Adipocyte (in vitro differentiated cells): ENCODE measurements at regions not wholly inside any gene's neighbourhood (a gene's known extent, or its start where the extent isn't known, plus 50 kb on each side); places are given as distances from the start of the nearest gene placed in this dataset.
A peak's percentile ranks its signal among the peaks of the same experiment; 100 is the strongest.
"Not testable (repeated sequence)": the region's sequence is repeated elsewhere in the genome, so short reads cannot be mapped to it uniquely, and the experiment has no call there.

ENCODE experiments used
- DNase-seq: peaks from one replicate; pipeline ENCODE4 v3.0.0-alpha.2; 2015; ENCODE audit warnings: low read depth
- H3K27me3 ChIP-seq: replicated peaks from 2 replicates; pipeline ENCODE4 v1.7.0; 2013; ENCODE audit warnings: mild to moderate bottlenecking, low read length, moderate library complexity; ENCODE audit not compliant: control insufficient read depth, insufficient read depth
- H3K36me3 ChIP-seq: 2 replicates; pipeline ENCODE4 v1.7.0; 2013; ENCODE audit warnings: low read length, mild to moderate bottlenecking, moderate library complexity; ENCODE audit not compliant: control insufficient read depth, insufficient read depth, severe bottlenecking
- H3K4me1 ChIP-seq: 2 replicates; pipeline ENCODE4 v1.7.0; 2013; ENCODE audit warnings: mild to moderate bottlenecking, low read length, moderate library complexity; ENCODE audit not compliant: control insufficient read depth, insufficient read depth
- H3K4me3 ChIP-seq: 2 replicates; pipeline ENCODE4 v1.7.0; 2013; ENCODE audit warnings: mild to moderate bottlenecking, low read length, moderate library complexity
- H3K9ac ChIP-seq: 2 replicates; pipeline ENCODE4 v1.7.0; 2013; ENCODE audit warnings: mild to moderate bottlenecking, low read length, moderate library complexity
- H3K9me3 ChIP-seq: 2 replicates; pipeline ENCODE4 v1.7.0; 2013; ENCODE audit warnings: mild to moderate bottlenecking, low read length, moderate library complexity; ENCODE audit not compliant: control insufficient read depth

DNA sequence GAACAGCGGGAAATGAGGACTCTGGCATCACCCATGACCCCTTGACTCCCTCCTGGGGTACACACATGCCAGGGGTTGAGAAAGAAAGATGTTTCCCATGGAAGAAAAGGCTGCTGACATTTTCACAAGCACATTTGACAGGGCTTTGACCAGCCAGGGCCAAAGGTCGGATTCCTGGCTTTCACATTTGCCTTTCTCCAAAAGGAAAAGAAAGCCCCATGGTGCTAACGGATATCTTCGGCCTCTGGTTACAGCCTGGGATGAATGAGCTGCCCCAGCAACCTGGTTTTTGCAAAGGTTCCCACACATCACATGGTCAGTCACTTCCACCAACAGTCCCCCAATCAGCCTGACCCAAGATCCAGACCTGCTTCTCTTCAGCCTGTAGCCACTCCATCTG is 478.2 kb upstream of the CDH11 start:
- no peak for DNase-seq
- Histone ChIP-seq H3K4me1 (no peaks in the 10 kb centered on the region), H3K9ac (no peak overlapping the region), H3K4me3 (no peak overlapping the region), H3K27me3 (no peaks in the 10 kb centered on the region), H3K36me3 (no peaks in the 10 kb centered on the region), H3K9me3 (no peaks in the 10 kb centered on the region)

DNA sequence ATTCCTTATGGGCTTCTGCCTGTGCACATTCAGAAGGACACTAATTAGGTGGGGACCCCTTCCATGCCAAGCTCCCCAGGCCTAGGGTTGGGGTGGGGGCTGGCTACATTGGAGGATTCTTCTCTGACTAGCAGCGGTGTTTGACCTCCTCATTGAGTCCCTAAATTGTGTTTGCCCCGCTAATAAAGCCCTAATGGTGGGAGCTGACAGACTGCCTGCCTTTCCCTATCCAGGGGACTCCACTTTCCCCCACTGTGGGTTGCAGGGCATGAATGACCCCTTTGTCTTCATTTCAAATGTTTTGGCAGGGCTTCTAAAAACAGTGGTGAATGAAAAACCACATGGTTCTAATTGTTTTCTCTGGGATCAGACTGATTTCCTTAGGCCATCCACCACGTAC is 476.8 kb upstream of the CDH11 start:
- H3K4me1 ChIP-seq, result no peaks in the 10 kb centered on the region
- H3K4me3 ChIP-seq, result no peak overlapping the region
- H3K9ac ChIP-seq, result no peak overlapping the region
- DNase-seq, result no peak
- H3K27me3 ChIP-seq, result no peaks in the 10 kb centered on the region
- H3K9me3 ChIP-seq, result no peaks in the 10 kb centered on the region
- H3K36me3 ChIP-seq, result no peaks in the 10 kb centered on the region

DNA sequence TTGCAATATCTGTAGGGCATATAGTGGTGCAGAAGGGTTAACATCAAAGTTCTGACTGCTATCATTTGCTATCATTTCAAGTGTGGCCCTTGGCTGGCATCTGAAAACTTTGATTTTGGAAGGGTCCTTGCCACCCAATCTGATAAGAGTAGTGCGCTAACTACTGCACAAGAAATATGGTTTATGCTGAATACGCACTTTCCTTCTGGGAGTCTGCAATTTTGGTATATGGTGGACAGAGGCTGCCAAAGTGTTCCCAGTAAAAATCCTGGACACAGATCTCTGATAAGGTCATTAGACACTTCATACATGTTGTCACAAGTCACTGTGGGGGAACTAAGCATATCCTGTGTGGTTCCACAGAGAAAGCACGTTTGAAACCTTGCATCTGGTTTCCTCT is 461.6 kb upstream of the CDH11 start:
- Histone ChIP-seq H3K9me3 (no peaks in the 10 kb centered on the region), H3K36me3 (no peaks in the 10 kb centered on the region), H3K9ac (no peak overlapping the region), H3K4me1 (no peaks in the 10 kb centered on the region), H3K27me3 (no peaks in the 10 kb centered on the region), H3K4me3 (no peak overlapping the region)
- no peak for DNase-seq

DNA sequence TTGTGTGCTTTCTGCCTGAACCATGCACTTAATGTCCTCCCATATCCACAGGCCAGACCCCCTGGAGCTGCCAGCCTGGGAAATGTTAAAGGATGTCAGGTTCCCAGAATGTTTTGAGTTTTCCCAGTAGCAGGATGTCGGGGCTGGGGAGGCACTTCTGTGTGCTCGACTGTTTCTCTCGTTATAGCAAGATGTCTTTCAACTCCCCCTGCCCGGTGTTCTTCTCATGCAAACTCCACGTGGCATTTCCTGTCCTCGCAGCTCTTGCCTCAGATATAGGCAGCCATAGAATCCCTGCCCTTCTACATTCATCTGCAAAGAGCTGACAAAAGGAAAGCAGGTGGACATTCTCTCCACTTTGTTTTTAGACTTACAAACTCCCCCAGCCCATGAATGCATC is 457.2 kb upstream of the CDH11 start:
- Histone ChIP-seq H3K27me3 (no peaks in the 10 kb centered on the region), H3K36me3 (no peaks in the 10 kb centered on the region), H3K9ac (no peak overlapping the region), H3K4me1 (no peaks in the 10 kb centered on the region), H3K4me3 (no peak overlapping the region), H3K9me3 (no peaks in the 10 kb centered on the region)
- DNase-seq, result no peak

DNA sequence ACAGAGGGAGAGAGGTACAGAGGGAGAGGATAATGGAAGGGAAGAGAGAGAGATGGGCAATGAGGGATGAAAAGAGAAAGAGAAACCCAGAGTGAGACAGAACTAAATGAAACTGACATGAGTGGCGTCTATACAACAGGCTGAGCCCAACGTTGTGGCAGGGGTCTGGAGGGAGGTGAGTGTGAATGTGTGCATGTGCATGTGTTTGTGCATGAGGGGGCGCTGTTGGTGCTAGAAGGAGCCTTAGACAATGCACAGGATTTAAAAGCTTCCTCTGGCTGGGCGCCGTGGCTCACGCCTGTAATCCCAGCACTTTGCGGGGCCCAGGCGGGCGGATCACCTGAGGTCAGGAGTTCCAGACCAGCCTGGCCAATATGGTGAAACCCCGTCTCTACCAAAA is 454.8 kb upstream of the CDH11 start:
- Histone ChIP-seq H3K9ac (no peak overlapping the region), H3K27me3 (no peaks in the 10 kb centered on the region), H3K9me3 (no peaks in the 10 kb centered on the region), H3K4me3 (no peak overlapping the region), H3K36me3 (no peaks in the 10 kb centered on the region), H3K4me1 (peaks cover 11% of the 10 kb centered on the region)
- no peak for DNase-seq

DNA sequence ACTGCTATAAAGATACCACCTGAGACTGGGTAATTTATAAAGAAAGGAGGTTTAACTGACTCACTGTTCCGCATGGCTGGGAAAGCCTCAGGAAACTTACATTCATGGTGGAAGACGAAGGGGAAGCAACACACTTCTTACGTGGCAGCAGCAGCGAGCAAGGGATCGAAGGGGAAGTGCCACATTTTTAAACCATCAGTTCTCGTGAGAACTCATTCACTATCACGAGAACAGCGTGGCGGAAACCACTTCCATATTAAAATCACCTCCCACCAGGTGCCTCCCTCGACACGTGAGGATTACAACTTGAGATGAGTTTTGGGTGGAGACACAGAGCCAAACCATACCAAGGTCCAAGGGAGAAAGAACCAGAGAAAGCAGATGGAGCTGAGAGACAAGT is 454.3 kb upstream of the CDH11 start:
- H3K9me3 ChIP-seq, result no peaks in the 10 kb centered on the region
- no peak for DNase-seq
- peaks cover 16% of the 10 kb centered on the region for H3K4me1 ChIP-seq
- no peak overlapping the region for H3K4me3 ChIP-seq
- H3K27me3 ChIP-seq, result no peaks in the 10 kb centered on the region
- no peaks in the 10 kb centered on the region for H3K36me3 ChIP-seq
- H3K9ac ChIP-seq, result no peak overlapping the region

DNA sequence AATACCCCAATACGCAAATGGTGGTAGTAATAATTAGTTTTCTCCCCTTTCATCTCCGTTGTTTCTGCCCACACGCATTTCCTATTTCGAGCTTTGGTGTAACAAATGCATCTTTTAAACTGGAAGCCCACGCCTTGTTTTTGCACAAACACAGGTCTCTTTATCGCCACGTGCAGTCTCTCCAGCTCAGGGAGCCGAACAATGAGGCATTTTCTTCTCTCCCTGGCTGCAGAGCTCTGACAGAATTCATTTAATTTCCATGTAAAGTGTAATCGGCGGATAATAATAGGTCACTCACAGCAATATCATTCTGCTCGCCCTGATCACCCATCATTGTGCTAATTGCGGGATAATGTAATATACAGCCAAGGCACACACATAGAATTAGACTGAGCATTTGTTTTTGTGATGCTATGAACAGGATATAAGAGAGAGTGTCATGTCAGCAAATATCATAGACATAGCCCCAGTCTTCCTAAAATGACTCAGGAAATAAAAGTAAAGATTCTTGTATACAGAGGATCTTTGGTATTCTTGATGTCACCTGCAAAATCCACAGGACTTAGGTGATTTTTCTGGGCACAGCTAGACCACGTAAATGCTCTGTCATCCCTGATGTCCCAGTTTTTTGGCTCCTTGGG is 452.6 kb upstream of the CDH11 start:
- no peaks in the 10 kb centered on the region for H3K27me3 ChIP-seq
- no peak overlapping the region for H3K9ac ChIP-seq
- H3K36me3 ChIP-seq, result no peaks in the 10 kb centered on the region
- peaks cover 2% of the 10 kb centered on the region for H3K9me3 ChIP-seq
- no peak overlapping the region for H3K4me3 ChIP-seq
- H3K4me1 ChIP-seq, result peaks cover 23% of the 10 kb centered on the region
- no peak for DNase-seq

DNA sequence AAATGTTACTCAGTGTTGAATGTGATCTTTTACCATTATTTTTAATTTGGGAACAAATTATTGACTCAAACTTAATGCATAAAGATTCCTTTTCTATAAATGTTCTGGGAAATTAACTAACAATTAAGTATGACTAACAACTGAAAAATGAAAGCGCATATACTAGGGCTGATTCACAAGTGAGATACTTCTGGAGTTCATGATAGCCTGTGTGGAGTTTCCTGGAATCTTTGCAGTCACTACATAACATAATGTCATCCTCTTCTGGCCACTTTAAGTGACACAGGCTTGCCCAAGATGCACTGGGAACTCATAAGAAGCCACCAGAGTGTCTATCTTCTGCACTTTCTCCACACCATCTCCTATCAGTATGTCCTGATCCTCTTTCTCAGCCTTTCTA is 450.3 kb upstream of the CDH11 start:
- H3K9ac ChIP-seq, result no peak overlapping the region
- DNase-seq, result peak; percentile 82
- H3K27me3 ChIP-seq, result no peaks in the 10 kb centered on the region
- no peak overlapping the region for H3K4me3 ChIP-seq
- H3K4me1 ChIP-seq, result peaks cover 23% of the 10 kb centered on the region
- H3K36me3 ChIP-seq, result no peaks in the 10 kb centered on the region
- peaks cover 4% of the 10 kb centered on the region for H3K9me3 ChIP-seq

DNA sequence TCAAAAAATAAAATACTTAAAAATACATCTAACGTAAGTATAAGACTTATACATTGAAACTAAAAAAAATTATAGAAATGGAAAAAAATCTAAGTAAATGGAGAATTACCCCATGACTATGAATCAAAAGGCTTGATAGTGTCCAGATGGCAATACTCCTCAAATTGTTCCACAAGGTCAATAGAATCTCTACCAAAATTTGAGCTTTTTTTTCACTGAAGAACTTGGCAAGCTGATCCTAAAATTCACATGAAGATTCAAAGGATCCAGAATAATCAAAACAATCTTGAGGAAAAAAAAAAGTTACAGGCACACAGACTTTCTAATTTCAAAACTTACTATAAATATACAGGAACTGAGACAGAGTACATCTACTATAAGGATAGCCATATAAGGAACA is 448.4 kb upstream of the CDH11 start:
- H3K36me3 ChIP-seq, result no peaks in the 10 kb centered on the region
- peaks cover 23% of the 10 kb centered on the region for H3K4me1 ChIP-seq
- DNase-seq, result peak; percentile 24
- peaks cover 4% of the 10 kb centered on the region for H3K9me3 ChIP-seq
- no peak overlapping the region for H3K4me3 ChIP-seq
- no peak overlapping the region for H3K9ac ChIP-seq
- no peaks in the 10 kb centered on the region for H3K27me3 ChIP-seq

DNA sequence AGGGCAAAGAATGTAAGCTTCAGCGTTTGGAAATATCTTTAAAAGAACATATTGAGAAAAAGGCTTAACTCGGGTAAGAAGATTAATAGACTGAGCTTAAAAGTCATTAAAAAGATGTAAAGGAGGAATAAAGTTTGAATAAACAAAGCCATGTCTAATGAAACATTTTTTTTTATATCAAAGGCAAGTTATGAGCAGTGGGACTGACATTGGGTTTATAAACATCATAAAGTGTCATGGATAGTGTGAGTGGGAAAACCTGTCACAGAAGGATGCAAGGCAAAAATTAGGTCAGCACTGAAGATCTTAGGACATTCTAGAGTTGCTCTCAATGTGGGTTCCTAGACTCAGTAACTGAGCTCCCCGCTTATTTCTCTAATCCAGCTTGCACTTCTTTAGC is 438.0 kb upstream of the CDH11 start:
- Histone ChIP-seq H3K4me3 (no peak overlapping the region), H3K9ac (no peak overlapping the region), H3K4me1 (no peaks in the 10 kb centered on the region), H3K9me3 (peaks cover 23% of the 10 kb centered on the region), H3K36me3 (no peaks in the 10 kb centered on the region), H3K27me3 (no peaks in the 10 kb centered on the region)
- no peak for DNase-seq

DNA sequence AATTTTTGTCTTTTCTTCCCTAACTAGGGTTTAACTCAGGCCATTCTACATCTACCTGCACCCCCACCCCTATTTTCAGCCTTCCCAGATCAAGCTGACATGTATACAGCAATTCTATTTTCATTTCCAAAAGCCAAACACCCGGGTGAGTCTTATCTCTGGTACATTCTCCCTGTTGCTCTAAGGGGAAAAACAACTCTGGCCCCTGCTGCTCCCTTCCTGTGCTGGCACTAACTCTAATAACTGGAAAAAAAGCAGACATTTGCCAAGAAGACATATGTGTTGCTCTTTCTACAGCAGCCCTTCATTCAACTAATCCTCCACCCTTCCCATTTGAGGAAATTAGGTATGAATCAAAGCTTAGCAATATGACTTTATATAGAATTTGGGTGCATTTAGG is 427.8 kb upstream of the CDH11 start:
- not testable (repeated sequence) for H3K9me3 ChIP-seq, H3K36me3 ChIP-seq, H3K9ac ChIP-seq, H3K4me3 ChIP-seq, DNase-seq, H3K27me3 ChIP-seq
- H3K4me1 ChIP-seq, result peaks cover 31% of the 10 kb centered on the region

DNA sequence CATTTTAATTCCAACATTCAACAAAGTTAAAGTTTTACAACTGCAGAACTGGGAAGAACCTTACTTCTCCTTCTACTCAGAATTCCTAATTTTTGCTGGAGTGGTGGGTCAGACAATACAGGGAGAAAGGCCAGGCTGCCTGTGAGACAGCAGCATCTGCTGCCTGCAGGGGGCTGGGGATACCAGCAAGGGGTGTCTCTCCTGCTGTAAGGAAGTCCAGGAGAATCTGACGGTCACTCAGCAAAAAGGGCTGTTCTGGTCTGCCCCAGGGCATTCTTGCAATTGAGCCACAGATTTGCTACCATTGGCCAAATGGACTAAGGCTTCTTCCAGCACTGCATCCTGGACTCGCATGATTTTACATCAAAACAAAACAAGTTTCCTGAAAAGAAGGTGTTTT is 426.6 kb upstream of the CDH11 start:
- peak overlapping the region; percentile 57 for H3K9ac ChIP-seq
- no peaks in the 10 kb centered on the region for H3K27me3 ChIP-seq
- H3K9me3 ChIP-seq, result no peaks in the 10 kb centered on the region
- no peaks in the 10 kb centered on the region for H3K36me3 ChIP-seq
- H3K4me3 ChIP-seq, result peak overlapping the region; percentile 8
- H3K4me1 ChIP-seq, result peaks cover 31% of the 10 kb centered on the region
- DNase-seq, result peak; percentile 48
